ENCODE measurements at regions not wholly inside any gene's neighbourhood (a gene's known extent, or its start where the extent isn't known, plus 50 kb on each side); places are given as distances from the start of the nearest gene placed in this dataset.

GRCh38 chr18:2112435-2113045 lies 458.8 kb downstream of the METTL4 start:
- no peak for DNase-seq (ENCODE audit: low read depth)
- H3K4me3 ChIP-seq (ENCODE audit: low read depth, low read length): no peak overlapping the region
- TF ChIP-seq, protein P1, sequence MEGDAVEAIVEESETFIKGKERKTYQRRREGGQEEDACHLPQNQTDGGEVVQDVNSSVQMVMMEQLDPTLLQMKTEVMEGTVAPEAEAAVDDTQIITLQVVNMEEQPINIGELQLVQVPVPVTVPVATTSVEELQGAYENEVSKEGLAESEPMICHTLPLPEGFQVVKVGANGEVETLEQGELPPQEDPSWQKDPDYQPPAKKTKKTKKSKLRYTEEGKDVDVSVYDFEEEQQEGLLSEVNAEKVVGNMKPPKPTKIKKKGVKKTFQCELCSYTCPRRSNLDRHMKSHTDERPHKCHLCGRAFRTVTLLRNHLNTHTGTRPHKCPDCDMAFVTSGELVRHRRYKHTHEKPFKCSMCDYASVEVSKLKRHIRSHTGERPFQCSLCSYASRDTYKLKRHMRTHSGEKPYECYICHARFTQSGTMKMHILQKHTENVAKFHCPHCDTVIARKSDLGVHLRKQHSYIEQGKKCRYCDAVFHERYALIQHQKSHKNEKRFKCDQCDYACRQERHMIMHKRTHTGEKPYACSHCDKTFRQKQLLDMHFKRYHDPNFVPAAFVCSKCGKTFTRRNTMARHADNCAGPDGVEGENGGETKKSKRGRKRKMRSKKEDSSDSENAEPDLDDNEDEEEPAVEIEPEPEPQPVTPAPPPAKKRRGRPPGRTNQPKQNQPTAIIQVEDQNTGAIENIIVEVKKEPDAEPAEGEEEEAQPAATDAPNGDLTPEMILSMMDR (IDR thresholded peaks at IDR 0.05; ENCODE audit: insufficient read depth, low read depth, low read length): no peak

DNA sequence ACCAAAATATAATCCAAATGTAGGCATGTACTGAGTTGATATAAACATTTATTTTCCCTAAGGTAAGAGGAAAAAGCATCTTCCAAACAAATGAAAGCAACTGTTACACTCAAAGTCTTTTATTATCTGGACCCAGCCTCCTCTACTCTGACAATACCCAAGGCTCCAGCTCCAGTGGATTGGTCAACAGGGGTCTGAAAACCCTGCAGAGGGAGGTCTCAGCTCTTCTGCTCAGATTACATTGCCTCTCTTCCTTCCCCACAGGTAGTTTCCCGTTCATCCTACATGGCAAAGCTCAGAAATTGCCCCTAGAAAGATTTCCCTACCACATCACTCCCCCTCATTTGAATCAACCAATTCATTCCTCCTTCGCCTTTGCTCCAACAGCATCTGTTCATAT lies 457.0 kb downstream of the METTL4 start:
- H3K4me3 ChIP-seq (ENCODE audit: low read depth, low read length): no peak overlapping the region
- DNase-seq (ENCODE audit: low read depth): no peak
- TF ChIP-seq, protein P1 (IDR thresholded peaks at IDR 0.05; ENCODE audit: insufficient read depth, low read depth, low read length): no peak

DNA sequence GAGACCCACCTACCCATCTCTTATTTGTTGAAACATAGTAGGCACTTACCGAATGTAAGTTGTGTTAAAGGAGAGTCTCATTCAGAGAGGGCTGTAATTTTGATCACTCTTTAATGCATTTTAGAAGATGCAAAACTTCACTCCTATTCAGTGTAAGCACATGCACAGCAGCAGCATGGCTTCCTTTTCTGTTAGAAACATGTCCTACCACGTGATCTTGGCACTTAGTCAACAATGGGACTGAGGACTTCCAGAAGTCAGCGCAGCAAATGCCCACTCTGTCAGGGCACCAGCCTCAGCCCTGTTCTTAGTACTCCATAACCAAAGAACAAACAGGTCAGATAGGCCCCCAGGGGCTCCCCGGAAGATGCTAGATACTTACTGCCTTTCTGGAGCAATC lies 456.5 kb downstream of the METTL4 start:
- no peak for DNase-seq (ENCODE audit: low read depth)
- TF ChIP-seq, protein P1 (IDR thresholded peaks at IDR 0.05; ENCODE audit: insufficient read depth, low read depth, low read length): no peak
- no peak overlapping the region for H3K4me3 ChIP-seq (ENCODE audit: low read depth, low read length)

- TF ChIP-seq, protein P1 (IDR thresholded peaks at IDR 0.05; ENCODE audit: insufficient read depth, low read depth, low read length): no peak
- H3K4me3 ChIP-seq (ENCODE audit: low read depth, low read length): no peak overlapping the region
- DNase-seq (ENCODE audit: low read depth): no peak
Observed at GRCh38 chr18:2121224-2121623, 450.1 kb downstream of the METTL4 start.

- TF ChIP-seq, protein P1 (IDR thresholded peaks at IDR 0.05; ENCODE audit: insufficient read depth, low read depth, low read length): no peak
- H3K4me3 ChIP-seq (ENCODE audit: low read depth, low read length): no peak overlapping the region
Observed at GRCh38 chr18:2123077-2123476, 448.2 kb downstream of the METTL4 start.

DNA sequence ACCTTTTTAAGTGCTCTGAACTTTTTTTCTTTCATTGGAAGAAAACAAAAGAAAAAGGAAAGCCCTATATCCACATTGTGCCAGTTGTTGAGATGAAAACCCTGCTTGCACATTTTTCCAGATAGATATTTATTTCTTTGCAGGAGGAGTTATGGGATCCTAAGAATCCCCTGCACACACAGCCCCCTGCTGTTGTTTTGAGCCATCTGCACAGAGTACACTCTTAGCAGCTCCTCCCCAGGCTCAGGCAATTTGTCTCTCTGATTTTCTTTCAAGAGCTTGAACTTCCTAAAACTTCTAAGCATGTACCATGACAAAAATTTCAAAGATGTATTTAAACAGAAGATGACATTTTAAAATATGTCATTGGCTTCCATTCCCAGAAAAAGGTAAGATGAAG lies 436.9 kb downstream of the METTL4 start:
- DNase-seq (ENCODE audit: low read depth): no peak
- no peak overlapping the region for H3K4me3 ChIP-seq (ENCODE audit: low read depth, low read length)
- TF ChIP-seq, protein P1 (IDR thresholded peaks at IDR 0.05; ENCODE audit: insufficient read depth, low read depth, low read length): no peak

More at GRCh38 chr18:2123077-2123476, 448.2 kb downstream of the METTL4 start:
- DNase-seq (ENCODE audit: low read depth): no peak

- TF ChIP-seq, protein P1 (IDR thresholded peaks at IDR 0.05; ENCODE audit: insufficient read depth, low read depth, low read length): no peak
- no peak for DNase-seq (ENCODE audit: low read depth)
Observed at GRCh38 chr18:2135309-2135708, 436.0 kb downstream of the METTL4 start.

More at GRCh38 chr18:2135309-2135708, 436.0 kb downstream of the METTL4 start:
- no peak overlapping the region for H3K4me3 ChIP-seq (ENCODE audit: low read depth, low read length)

All from fibroblast of villous mesenchyme (primary cell).